ENCODE measurements at regions not wholly inside any gene's neighbourhood (a gene's known extent, or its start where the extent isn't known, plus 50 kb on each side); places are given as distances from the start of the nearest gene placed in this dataset.

DNA sequence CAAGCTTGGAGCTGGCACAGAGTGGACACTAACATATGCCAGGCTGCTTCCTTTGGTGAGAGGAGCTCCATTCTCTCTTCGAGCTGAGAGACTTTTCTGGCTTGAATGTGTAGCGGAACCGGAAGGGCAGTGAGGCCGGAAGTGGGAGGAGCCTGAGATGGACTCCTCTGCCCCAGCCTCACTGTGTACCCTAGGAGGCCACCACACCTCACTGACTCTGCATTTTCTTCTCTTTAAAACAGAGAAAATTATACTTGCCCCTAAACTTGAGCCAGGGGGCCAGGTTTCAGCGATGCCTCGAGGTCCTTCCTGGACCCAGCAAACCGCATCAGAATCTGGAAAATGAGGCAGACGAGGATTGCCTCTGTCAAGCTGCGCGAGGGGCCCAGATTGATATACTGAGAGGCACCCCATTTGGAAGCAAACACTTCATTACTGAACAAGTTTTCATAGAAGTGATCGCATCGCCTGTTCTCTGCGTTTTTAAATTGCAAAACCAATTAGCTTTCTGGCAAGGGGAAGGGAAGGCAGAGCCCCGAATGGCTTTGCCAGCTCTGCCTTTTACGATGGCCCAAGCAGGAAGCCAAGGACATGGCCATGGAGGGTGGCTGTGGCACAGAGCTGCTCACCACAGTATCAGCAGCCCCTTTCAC lies 708.1 kb downstream of the PTPRU start:
- TF ChIP-seq, protein P1, sequence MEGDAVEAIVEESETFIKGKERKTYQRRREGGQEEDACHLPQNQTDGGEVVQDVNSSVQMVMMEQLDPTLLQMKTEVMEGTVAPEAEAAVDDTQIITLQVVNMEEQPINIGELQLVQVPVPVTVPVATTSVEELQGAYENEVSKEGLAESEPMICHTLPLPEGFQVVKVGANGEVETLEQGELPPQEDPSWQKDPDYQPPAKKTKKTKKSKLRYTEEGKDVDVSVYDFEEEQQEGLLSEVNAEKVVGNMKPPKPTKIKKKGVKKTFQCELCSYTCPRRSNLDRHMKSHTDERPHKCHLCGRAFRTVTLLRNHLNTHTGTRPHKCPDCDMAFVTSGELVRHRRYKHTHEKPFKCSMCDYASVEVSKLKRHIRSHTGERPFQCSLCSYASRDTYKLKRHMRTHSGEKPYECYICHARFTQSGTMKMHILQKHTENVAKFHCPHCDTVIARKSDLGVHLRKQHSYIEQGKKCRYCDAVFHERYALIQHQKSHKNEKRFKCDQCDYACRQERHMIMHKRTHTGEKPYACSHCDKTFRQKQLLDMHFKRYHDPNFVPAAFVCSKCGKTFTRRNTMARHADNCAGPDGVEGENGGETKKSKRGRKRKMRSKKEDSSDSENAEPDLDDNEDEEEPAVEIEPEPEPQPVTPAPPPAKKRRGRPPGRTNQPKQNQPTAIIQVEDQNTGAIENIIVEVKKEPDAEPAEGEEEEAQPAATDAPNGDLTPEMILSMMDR (IDR thresholded peaks at IDR 0.05; ENCODE audit: low read depth, low read length, missing control alignments) = no peak
- no peak overlapping the region for H3K4me3 ChIP-seq (ENCODE audit: low read depth, low read length)
- no peak for DNase-seq (ENCODE audit: low read depth)

DNA sequence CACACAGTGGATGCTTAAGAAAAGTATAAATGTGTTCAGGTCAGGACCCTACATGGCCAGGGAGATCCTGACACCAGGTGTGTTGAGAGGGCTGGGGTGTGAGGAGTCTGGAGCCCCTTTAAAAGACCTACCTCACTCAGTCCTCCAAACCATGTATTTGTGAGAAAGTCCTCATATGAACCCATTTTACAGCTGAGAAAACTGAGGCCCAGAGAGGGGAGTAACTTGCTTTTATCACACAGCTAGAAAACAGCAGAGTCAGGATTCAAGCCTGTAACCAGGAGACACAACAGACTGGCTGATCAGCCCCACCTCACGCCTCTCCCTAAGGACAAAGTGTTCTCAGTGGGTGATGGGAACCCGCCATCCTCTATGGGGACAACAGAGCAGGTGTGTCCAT lies 706.7 kb downstream of the PTPRU start:
- TF ChIP-seq, protein P1 (IDR thresholded peaks at IDR 0.05; ENCODE audit: low read depth, low read length, missing control alignments) = no peak
- DNase-seq (ENCODE audit: low read depth) = no peak
- no peak overlapping the region for H3K4me3 ChIP-seq (ENCODE audit: low read depth, low read length)

DNA sequence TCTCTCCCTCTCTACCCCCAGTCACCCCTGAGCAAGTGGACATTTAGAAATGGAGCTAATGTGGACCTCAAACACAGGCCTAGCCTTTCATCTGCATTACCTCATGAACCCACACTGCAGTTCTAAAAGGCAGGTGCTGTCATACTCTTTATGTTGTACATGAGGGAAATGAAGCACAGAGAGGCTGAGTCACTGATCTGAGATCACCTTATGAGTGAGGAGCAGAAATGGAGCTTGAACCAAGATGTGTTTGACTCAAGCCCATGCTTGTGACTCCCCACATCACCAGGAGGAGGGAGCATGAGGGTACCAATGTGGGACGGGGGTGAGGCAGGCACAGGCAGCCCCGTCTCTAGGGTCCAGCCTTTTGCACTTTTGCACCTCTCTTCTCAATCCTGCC lies 702.8 kb downstream of the PTPRU start:
- TF ChIP-seq, protein P1 (IDR thresholded peaks at IDR 0.05; ENCODE audit: low read depth, low read length, missing control alignments) = no peak
- no peak for DNase-seq (ENCODE audit: low read depth)
- no peak overlapping the region for H3K4me3 ChIP-seq (ENCODE audit: low read depth, low read length)

DNA sequence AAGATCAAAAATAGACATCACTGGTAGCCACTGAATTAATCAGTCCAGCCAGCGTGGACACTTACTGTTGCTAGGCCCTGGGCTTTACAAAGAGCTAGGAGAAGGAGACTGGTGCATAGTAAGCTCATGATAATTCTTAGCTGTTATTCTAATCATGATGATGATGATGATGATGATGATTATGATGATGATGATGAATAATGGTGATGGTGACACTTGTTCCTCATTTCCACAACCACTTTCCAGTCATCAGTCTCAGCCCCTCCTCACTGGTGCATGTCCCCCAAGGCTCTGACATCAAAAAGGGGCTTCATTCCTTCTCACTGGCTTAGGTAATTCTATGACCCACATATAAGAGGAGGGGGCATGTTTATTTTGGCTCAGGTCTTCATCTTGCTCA lies 701.0 kb downstream of the PTPRU start:
- no peak overlapping the region for H3K4me3 ChIP-seq (ENCODE audit: low read depth, low read length)
- DNase-seq (ENCODE audit: low read depth) = no peak
- TF ChIP-seq, protein P1 (IDR thresholded peaks at IDR 0.05; ENCODE audit: low read depth, low read length, missing control alignments) = no peak

DNA sequence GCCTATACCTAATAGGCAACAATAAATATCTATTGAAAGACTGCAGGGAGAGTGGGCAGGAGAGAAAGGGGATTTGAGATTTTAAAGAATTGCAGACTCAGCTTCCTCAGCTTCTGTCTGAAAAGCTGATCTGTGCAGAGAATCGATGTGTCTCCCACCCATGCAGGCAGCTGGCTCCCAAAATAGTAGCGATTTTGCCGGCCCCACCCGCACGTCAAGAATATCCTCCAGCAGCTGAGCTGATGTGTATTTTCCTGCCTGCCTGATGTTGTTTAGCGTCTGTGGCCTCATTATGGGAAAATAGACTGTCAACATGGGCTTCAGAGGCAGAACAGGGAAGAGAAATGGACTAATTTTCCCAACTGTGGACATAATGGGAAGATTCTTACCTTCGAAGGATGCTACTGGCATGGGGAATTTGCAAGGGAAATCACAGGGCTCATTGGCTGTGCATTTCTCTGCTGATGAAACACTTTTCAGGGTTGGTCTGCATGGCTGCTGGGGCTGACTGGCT lies 699.8 kb downstream of the PTPRU start:
- H3K4me3 ChIP-seq (ENCODE audit: low read depth, low read length) = no peak overlapping the region
- TF ChIP-seq, protein P1 (IDR thresholded peaks at IDR 0.05; ENCODE audit: low read depth, low read length, missing control alignments) = no peak
- no peak for DNase-seq (ENCODE audit: low read depth)

DNA sequence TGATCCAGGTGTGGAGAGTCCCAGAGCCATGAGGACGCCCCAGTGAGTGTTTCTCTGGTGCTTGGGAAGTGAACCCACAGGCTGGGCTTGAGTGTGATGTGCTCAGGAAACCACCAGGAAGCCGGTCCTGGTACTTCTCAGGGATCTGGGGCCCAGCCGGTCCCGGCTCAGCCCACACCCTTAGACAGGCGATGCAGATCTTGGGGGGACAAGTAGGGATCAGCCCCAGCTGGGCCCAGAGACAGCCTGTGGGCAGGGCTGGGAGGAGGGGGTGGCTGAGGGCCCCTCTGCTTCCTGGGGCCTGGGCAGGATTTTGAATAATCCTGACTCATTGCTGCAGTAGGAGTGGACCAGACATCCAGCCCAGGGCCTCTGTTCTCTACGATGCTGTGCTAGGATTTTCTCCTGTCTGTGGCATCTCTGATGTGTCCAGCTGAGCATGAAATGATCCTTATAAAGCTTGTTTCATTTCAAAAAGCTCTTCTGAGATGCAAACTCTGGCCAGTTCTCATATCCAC lies 698.0 kb downstream of the PTPRU start:
- TF ChIP-seq, protein P1 (IDR thresholded peaks at IDR 0.05; ENCODE audit: low read depth, low read length, missing control alignments) = no peak
- DNase-seq (ENCODE audit: low read depth) = no peak
- no peak overlapping the region for H3K4me3 ChIP-seq (ENCODE audit: low read depth, low read length)

DNA sequence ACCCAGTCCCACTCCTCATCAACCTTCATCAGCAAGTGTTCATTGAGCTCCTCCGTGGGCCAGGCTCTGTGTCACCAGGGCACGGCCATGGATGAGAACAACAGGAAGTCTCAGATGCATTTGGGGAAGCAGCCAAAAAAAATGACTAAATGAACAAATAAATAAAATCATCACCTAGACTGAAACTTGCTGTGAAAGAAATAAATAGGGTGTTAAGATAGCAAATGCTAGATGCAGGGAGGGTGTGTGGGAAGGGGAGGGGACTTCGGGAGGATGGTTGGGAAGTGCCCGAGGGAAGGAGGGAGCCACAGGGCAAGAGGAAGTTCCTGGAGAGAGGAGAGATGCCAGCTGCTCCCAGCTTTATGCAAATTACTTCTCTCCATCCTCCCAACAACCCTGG lies 696.7 kb downstream of the PTPRU start:
- DNase-seq (ENCODE audit: low read depth) = no peak
- H3K4me3 ChIP-seq (ENCODE audit: low read depth, low read length) = no peak overlapping the region
- TF ChIP-seq, protein P1 (IDR thresholded peaks at IDR 0.05; ENCODE audit: low read depth, low read length, missing control alignments) = no peak
